Lung (tissue), 11 donors: ENCODE measurements at regions not wholly inside any gene's neighbourhood (a gene's known extent, or its start where the extent isn't known, plus 50 kb on each side); places are given as distances from the start of the nearest gene placed in this dataset.

ENCODE experiments used
- ATAC-seq: fragments of 200-7000 bp; cut with Tn5 transposase; one replicate; pipeline ENCODE4 v1.9.1; 2020; ENCODE audit warnings: moderate number of reproducible peaks; ENCODE audit not compliant: insufficient read depth, low FRiP score
- DNase-seq, 3 donors: peaks; one replicate each; pipeline ENCODE4 v3.0.0-alpha.2; 2013 to 2017
- H3K27ac ChIP-seq, 2 donors: one replicate each; pipeline ENCODE4 v1.5.1; 2013; ENCODE audit warnings: mild to moderate bottlenecking in 2 of 2, moderate library complexity in 2 of 2, control low read depth in 1 of 2, inconsistent platforms in 1 of 2, low read depth in 1 of 2, low read length in 1 of 2
- H3K27me3 ChIP-seq, 3 donors: one replicate each; pipeline ENCODE4 v1.5.1; 2013; ENCODE audit warnings: low read length in 2 of 3; ENCODE audit not compliant: control insufficient read depth in 3 of 3, insufficient read depth in 3 of 3
- H3K36me3 ChIP-seq, 4 donors: one replicate each; pipeline ENCODE4 v1.5.1; 2013; ENCODE audit warnings: low read length in 4 of 4, mild to moderate bottlenecking in 1 of 4, moderate library complexity in 1 of 4; ENCODE audit not compliant: control insufficient read depth in 4 of 4, insufficient read depth in 4 of 4
- H3K4me1 ChIP-seq, 5 donors: one replicate each; pipeline ENCODE4 v1.5.1; 2013; ENCODE audit warnings: low read length in 5 of 5, mild to moderate bottlenecking in 2 of 5, moderate library complexity in 1 of 5; ENCODE audit not compliant: control insufficient read depth in 5 of 5, insufficient read depth in 5 of 5
- H3K4me3 ChIP-seq: one replicate; pipeline ENCODE4 v1.5.1; 2013; ENCODE audit warnings: mild to moderate bottlenecking, control low read depth, moderate library complexity
- H3K9ac ChIP-seq, 2 donors: one replicate each; pipeline ENCODE4 v1.5.1; 2013; ENCODE audit warnings: low read length in 2 of 2, control low read depth in 1 of 2; ENCODE audit not compliant: insufficient read depth in 1 of 2
- H3K9me3 ChIP-seq, 4 donors: one replicate each; pipeline ENCODE4 v1.5.1; 2013; ENCODE audit warnings: low read length in 3 of 4, mild to moderate bottlenecking in 1 of 4, moderate library complexity in 1 of 4; ENCODE audit not compliant: control insufficient read depth in 4 of 4, insufficient read depth in 3 of 4
- WGBS, 2 donors: extraction: QIAGEN DNeasy Blood & Tissue Kit; methylation state at CpG; one replicate each; pipeline ENCODE4 v1.1.7; 2013; 5-methylcytosine and 5-hydroxymethylcytosine counted together
- TF ChIP-seq, protein P1 (sequence below): IDR thresholded peaks from 2 replicates; pipeline ENCODE4 v1.5.1; 2012; ENCODE audit warnings: mild to moderate bottlenecking; ENCODE audit errors: control extremely low read depth, extremely low read depth
- donor health status: control.
- donor health status: control.
- donor health status: Bipolar disorder and iron deficiency.
- donor health status: healthy.
- donor health status: DM: yes; HTN: yes; CAD: no.

DNA sequence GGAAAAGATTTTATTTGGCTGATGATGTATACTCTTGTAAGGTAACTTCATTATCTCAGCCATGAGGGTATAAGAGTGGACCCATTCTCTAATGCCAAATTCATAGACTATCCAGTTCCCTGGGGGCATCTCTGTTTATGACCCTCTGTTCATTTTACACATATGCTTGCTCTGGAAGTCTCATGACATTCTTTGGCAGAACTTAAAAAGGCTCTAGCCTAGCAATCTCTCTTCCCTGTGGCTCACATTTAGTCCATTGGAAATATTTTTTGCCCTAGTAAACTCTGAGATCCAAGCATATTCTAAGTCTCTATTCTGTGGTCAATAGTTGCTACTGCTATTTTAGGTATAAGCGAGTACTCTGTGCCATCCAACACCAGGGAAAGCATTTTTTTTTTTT, 1201.8 kb upstream of the ZEB2 start:
- no peak overlapping the region for H3K27ac ChIP-seq
- no peak overlapping the region for H3K9ac ChIP-seq
- peaks cover 0 to 2% (median 0%) of the 10 kb centered on the region in 4 donors for H3K9me3 ChIP-seq
- DNase-seq (no peak), ATAC-seq (no peak)
- no peaks in the 10 kb centered on the region for H3K4me1 ChIP-seq
- 94 to 96% methylated on average over 1 of the region's 1 CpG for WGBS, 2 donors
- TF ChIP-seq, protein P1, sequence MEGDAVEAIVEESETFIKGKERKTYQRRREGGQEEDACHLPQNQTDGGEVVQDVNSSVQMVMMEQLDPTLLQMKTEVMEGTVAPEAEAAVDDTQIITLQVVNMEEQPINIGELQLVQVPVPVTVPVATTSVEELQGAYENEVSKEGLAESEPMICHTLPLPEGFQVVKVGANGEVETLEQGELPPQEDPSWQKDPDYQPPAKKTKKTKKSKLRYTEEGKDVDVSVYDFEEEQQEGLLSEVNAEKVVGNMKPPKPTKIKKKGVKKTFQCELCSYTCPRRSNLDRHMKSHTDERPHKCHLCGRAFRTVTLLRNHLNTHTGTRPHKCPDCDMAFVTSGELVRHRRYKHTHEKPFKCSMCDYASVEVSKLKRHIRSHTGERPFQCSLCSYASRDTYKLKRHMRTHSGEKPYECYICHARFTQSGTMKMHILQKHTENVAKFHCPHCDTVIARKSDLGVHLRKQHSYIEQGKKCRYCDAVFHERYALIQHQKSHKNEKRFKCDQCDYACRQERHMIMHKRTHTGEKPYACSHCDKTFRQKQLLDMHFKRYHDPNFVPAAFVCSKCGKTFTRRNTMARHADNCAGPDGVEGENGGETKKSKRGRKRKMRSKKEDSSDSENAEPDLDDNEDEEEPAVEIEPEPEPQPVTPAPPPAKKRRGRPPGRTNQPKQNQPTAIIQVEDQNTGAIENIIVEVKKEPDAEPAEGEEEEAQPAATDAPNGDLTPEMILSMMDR = no peak
- no peaks in the 10 kb centered on the region for H3K36me3 ChIP-seq
- H3K27me3 ChIP-seq = no peaks in the 10 kb centered on the region
- H3K4me3 ChIP-seq = no peak overlapping the region

DNA sequence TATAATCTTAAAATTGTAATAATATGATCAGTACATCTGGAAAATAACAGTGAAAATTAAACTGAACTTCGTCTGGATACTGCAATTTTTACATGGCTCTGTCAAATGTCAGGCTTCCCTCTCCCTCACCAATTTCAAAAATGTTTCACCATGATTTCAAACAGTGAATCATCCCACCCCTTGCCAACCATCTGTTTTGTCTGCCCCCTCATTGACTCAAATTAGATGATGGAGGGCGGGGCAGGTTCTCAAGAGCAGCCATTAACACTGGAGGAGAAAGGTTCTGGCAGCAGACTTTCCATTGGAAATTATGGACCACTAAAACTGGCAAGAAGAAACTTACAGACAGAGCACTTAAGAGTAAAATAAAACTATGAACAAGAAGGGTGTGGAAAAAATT, 1195.7 kb upstream of the ZEB2 start:
- Histone ChIP-seq H3K4me3 (no peak overlapping the region), H3K9me3 (peaks cover 0 to 7% (median 2%) of the 10 kb centered on the region in 4 donors), H3K27ac (no peak overlapping the region), H3K36me3 (no peaks in the 10 kb centered on the region), H3K4me1 (no peaks in the 10 kb centered on the region), H3K27me3 (no peaks in the 10 kb centered on the region), H3K9ac (no peak overlapping the region)
- no peak for DNase-seq
- ATAC-seq = no peak
- TF ChIP-seq, protein P1 = no peak
- WGBS, 2 donors = 87 to 92% methylated on average over 2 of the region's 2 CpGs

DNA sequence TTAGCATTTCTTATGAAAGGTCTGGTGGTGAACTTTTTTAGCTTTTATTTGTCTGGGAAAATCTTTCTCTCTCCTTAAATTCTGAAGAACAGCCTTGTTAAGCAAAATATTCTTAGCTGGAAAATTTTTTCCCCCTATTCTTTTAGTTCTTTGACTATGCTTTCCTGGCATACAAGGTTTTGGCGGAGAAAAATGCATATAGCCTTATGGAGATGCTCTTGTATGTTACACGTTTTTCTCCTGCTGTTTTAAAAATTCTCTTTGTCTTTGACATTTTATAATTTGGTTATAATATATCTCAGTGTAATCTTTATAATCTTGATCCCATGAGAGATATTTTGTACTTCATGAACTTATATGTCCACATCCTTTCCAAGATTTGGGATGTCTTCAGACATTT, 1190.4 kb upstream of the ZEB2 start:
- DNase-seq (no peak), ATAC-seq (no peak)
- no peak overlapping the region for H3K9ac ChIP-seq
- no peak overlapping the region for H3K4me3 ChIP-seq
- peaks cover 0 to 10% (median 3%) of the 10 kb centered on the region in 4 donors for H3K9me3 ChIP-seq
- no peaks in the 10 kb centered on the region for H3K36me3 ChIP-seq
- WGBS, 2 donors = 88 to 92% methylated on average over 2 of the region's 2 CpGs
- no peak overlapping the region for H3K27ac ChIP-seq
- H3K4me1 ChIP-seq = no peaks in the 10 kb centered on the region
- TF ChIP-seq, protein P1 = no peak
- no peaks in the 10 kb centered on the region for H3K27me3 ChIP-seq

DNA sequence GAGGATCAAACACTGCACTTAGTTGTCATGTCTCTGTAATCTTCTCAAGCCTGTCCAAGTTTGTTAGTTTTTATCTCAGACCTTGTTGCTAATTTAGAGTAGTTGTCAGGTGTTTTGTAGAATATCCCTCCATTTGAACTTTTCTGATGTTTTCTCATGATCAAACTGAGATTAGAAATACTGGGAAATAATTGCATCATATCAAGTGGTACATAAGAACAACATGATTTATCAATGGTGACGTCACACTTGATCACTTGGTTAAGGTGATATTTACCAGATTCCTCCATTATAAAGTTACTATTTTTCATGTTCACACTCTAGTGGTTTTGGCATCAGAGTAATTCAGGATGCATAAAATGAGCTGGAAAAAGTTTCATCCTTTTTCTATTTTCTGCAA, 1182.4 kb upstream of the ZEB2 start:
- Histone ChIP-seq H3K4me3 (no peak overlapping the region), H3K27ac (no peak overlapping the region), H3K4me1 (no peaks in the 10 kb centered on the region), H3K9me3 (peaks cover 0 to 3% (median 1%) of the 10 kb centered on the region in 4 donors), H3K9ac (no peak overlapping the region), H3K36me3 (no peaks in the 10 kb centered on the region), H3K27me3 (no peaks in the 10 kb centered on the region)
- no peak for ATAC-seq
- TF ChIP-seq, protein P1 = no peak
- no peak for DNase-seq
- 87 to 94% methylated on average over 1 of the region's 1 CpG for WGBS, 2 donors
